GM23338 (cell line): ENCODE measurements at regions not wholly inside any gene's neighbourhood (a gene's known extent, or its start where the extent isn't known, plus 50 kb on each side); places are given as distances from the start of the nearest gene placed in this dataset.
"Not testable (repeated sequence)": the region's sequence is repeated elsewhere in the genome, so short reads cannot be mapped to it uniquely, and the experiment has no call there.

Experiments
- ATAC-seq: fragments of 200-7000 bp; cut with Tn5 transposase; 3 replicates; pipeline ENCODE4 v1.9.1; 2020
- DNase-seq: peaks from one replicate; pipeline ENCODE4 v3.0.0-alpha.2; 2015; ENCODE audit warnings: low spot score
- H2AFZ ChIP-seq: fragments of 200-600 bp; sonication (generic); 2 replicates; pipeline ENCODE4 v1.8.0; 2016; ENCODE audit warnings: antibody characterized with exemption, mild to moderate bottlenecking, moderate library complexity
- H3F3A ChIP-seq: fragments of 200-600 bp; sonication (generic); replicated peaks from 2 replicates; pipeline ENCODE4 v1.8.0; 2017; ENCODE audit warnings: antibody characterized with exemption, mixed run types, low read depth
- H3K27ac ChIP-seq: fragments of 200-600 bp; sonication (generic); 2 replicates; pipeline ENCODE4 v1.6.1; 2016; ENCODE audit warnings: low read depth
- H3K27me3 ChIP-seq: fragments of 200-600 bp; sonication (generic); 2 replicates; pipeline ENCODE4 v1.8.0; 2016; ENCODE audit warnings: mild to moderate bottlenecking, mixed run types, moderate library complexity; ENCODE audit not compliant: insufficient read depth
- H3K36me3 ChIP-seq: fragments of 200-600 bp; sonication (generic); 2 replicates; pipeline ENCODE4 v1.8.0; 2016; ENCODE audit warnings: mild to moderate bottlenecking; ENCODE audit not compliant: insufficient read depth
- H3K4me1 ChIP-seq: fragments of 200-600 bp; sonication (generic); 2 replicates; pipeline ENCODE4 v1.8.0; 2016; ENCODE audit warnings: mild to moderate bottlenecking, moderate library complexity; ENCODE audit not compliant: insufficient read depth
- H3K4me2 ChIP-seq: fragments of 200-600 bp; sonication (generic); 2 replicates; pipeline ENCODE4 v1.7.1; 2017; ENCODE audit warnings: mixed run types
- H3K4me3 ChIP-seq: fragments of 200-600 bp; sonication (generic); 2 replicates; pipeline ENCODE4 v1.6.1; 2016; ENCODE audit warnings: mixed run types
- H3K79me2 ChIP-seq: fragments of 200-600 bp; sonication (generic); replicated peaks from 2 replicates; pipeline ENCODE4 v1.8.0; 2017; ENCODE audit warnings: mild to moderate bottlenecking; ENCODE audit not compliant: insufficient read depth
- H3K9me2 ChIP-seq: fragments of 200-600 bp; sonication (generic); 2 replicates; pipeline ENCODE4 v1.8.0; 2017; ENCODE audit not compliant: insufficient read depth
- H4K20me1 ChIP-seq: fragments of 200-600 bp; sonication (generic); replicated peaks from 2 replicates; pipeline ENCODE4 v1.8.0; 2017; ENCODE audit warnings: mild to moderate bottlenecking; ENCODE audit not compliant: insufficient read depth
- H3K27ac Mint-ChIP-seq: 2 replicates; pipeline ENCODE4 v1.8.0; 2020; ENCODE audit warnings: inconsistent platforms, mild to moderate bottlenecking, moderate library complexity, mixed read lengths
- H3K27me3 Mint-ChIP-seq: 3 replicates; pipeline ENCODE4 v1.8.0; 2022; ENCODE audit warnings: low read depth, mild to moderate bottlenecking, moderate library complexity, mixed read lengths, inconsistent platforms; ENCODE audit not compliant: insufficient read depth, poor library complexity
- H3K36me3 Mint-ChIP-seq: 3 replicates; pipeline ENCODE4 v1.8.0; 2021; ENCODE audit warnings: low read depth, mild to moderate bottlenecking, inconsistent platforms, moderate library complexity, mixed read lengths
- H3K4me1 Mint-ChIP-seq: 3 replicates; pipeline ENCODE4 v1.8.0; 2020; ENCODE audit warnings: mild to moderate bottlenecking, inconsistent platforms, mixed read lengths
- H3K4me3 Mint-ChIP-seq: 3 replicates; pipeline ENCODE4 v1.8.0; 2021; ENCODE audit warnings: moderate library complexity, mild to moderate bottlenecking, inconsistent platforms, mixed read lengths
- H3K9me3 Mint-ChIP-seq: 3 replicates; pipeline ENCODE4 v1.8.0; 2020; ENCODE audit warnings: moderate library complexity, mild to moderate bottlenecking, inconsistent platforms, mixed read lengths
- EZH2 ChIP-seq: fragments of 200-600 bp; sonication (generic); IDR thresholded peaks from one replicate; pipeline ENCODE4 v1.8.0; 2017; ENCODE audit warnings: antibody characterized with exemption, mild to moderate bottlenecking, low read depth; ENCODE audit not compliant: unreplicated experiment
- EZH2phosphoT487 ChIP-seq: fragments of 200-600 bp; sonication (generic); IDR thresholded peaks from one replicate; pipeline ENCODE4 v1.8.1; 2018; ENCODE audit warnings: antibody characterized with exemption; ENCODE audit not compliant: unreplicated experiment
- NANOG ChIP-seq: IDR thresholded peaks from 2 replicates; pipeline ENCODE4 v1.6.1; 2016; ENCODE audit warnings: antibody characterized with exemption, borderline replicate concordance
- ZNF114 ChIP-seq: fragments of 250-450 bp; sonication (Bioruptor Pico); IDR thresholded peaks from 2 replicates; pipeline ENCODE4 v1.5.0; 2020; ENCODE audit warnings: mild to moderate bottlenecking, moderate library complexity
- TF ChIP-seq, protein P1 (sequence below): fragments of 250-450 bp; sonication (Bioruptor Pico); IDR thresholded peaks from 2 replicates; pipeline ENCODE4 v1.5.0; 2020; ENCODE audit warnings: mild to moderate bottlenecking, moderate library complexity
- TF ChIP-seq, protein P2 (sequence below): IDR thresholded peaks from 2 replicates; pipeline ENCODE4 v1.6.1; 2016; ENCODE audit warnings: antibody characterized with exemption

- Mint-ChIP-seq H3K36me3 (peaks cover 20% of the 10 kb centered on the region), H3K9me3 (peaks cover 20% of the 10 kb centered on the region)
- H3K4me3 ChIP-seq, H3K4me1 Mint-ChIP-seq, H3F3A ChIP-seq, H3K27me3 Mint-ChIP-seq, DNase-seq, H3K79me2 ChIP-seq, H4K20me1 ChIP-seq, H3K4me3 Mint-ChIP-seq, H3K27me3 ChIP-seq, H3K36me3 ChIP-seq, H3K27ac Mint-ChIP-seq, H3K4me2 ChIP-seq, H3K4me1 ChIP-seq, H3K27ac ChIP-seq, H2AFZ ChIP-seq, ATAC-seq: not testable (repeated sequence)
- H3K9me2 ChIP-seq = peaks cover 10% of the 10 kb centered on the region
These were observed 243.7 kb upstream of the FOXN3 start for GRCh38 chr14:89660625-89661233.

DNA sequence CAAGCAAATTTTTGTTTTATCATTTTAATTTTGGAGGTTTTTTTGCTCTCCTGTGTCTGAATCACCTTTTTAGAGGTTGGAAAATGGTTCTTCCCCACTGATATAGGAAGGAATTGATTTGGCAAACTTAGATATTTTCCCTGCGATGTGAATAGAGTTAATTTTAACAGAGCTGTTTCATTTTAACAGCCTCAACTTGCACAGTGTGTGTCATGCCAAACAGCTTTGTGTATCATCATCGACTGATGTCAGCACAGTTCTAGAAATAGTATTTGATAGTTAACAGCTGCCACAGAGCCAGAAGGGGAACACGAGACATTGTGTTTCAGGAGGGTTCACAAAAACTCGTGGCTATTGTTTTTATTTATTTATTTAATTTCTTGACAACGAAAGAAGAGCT lies 243.1 kb upstream of the FOXN3 start:
- H3K9me2 ChIP-seq = peaks cover 9% of the 10 kb centered on the region
- ATAC-seq = no peak
- H3K36me3 ChIP-seq = no peaks in the 10 kb centered on the region
- 0 out of 3 replicates have a peak, but pooled peaks cover 2% of the 10 kb centered on the region for H3K4me1 Mint-ChIP-seq
- DNase-seq = no peak
- peaks cover 4% of the 10 kb centered on the region for H3K27me3 Mint-ChIP-seq
- H3K79me2 ChIP-seq = no peaks in the 10 kb centered on the region
- no peak overlapping the region for H3K27ac ChIP-seq
- no peaks in the 10 kb centered on the region for H3K27me3 ChIP-seq
- H3K9me3 Mint-ChIP-seq = peaks cover 16% of the 10 kb centered on the region
- H3K4me2 ChIP-seq = no peak overlapping the region
- H4K20me1 ChIP-seq = no peaks in the 10 kb centered on the region
- no peak overlapping the region for H3K4me3 ChIP-seq
- H3K27ac Mint-ChIP-seq = no peak overlapping the region
- peaks cover 17% of the 10 kb centered on the region for H3K36me3 Mint-ChIP-seq
- peak overlapping the region; percentile 23; the same call in 1 of the 2 replicates for H2AFZ ChIP-seq
- no peaks in the 10 kb centered on the region for H3K4me1 ChIP-seq
- no peak for TF ChIP-seq NANOG
- TF ChIP-seq, protein P1, sequence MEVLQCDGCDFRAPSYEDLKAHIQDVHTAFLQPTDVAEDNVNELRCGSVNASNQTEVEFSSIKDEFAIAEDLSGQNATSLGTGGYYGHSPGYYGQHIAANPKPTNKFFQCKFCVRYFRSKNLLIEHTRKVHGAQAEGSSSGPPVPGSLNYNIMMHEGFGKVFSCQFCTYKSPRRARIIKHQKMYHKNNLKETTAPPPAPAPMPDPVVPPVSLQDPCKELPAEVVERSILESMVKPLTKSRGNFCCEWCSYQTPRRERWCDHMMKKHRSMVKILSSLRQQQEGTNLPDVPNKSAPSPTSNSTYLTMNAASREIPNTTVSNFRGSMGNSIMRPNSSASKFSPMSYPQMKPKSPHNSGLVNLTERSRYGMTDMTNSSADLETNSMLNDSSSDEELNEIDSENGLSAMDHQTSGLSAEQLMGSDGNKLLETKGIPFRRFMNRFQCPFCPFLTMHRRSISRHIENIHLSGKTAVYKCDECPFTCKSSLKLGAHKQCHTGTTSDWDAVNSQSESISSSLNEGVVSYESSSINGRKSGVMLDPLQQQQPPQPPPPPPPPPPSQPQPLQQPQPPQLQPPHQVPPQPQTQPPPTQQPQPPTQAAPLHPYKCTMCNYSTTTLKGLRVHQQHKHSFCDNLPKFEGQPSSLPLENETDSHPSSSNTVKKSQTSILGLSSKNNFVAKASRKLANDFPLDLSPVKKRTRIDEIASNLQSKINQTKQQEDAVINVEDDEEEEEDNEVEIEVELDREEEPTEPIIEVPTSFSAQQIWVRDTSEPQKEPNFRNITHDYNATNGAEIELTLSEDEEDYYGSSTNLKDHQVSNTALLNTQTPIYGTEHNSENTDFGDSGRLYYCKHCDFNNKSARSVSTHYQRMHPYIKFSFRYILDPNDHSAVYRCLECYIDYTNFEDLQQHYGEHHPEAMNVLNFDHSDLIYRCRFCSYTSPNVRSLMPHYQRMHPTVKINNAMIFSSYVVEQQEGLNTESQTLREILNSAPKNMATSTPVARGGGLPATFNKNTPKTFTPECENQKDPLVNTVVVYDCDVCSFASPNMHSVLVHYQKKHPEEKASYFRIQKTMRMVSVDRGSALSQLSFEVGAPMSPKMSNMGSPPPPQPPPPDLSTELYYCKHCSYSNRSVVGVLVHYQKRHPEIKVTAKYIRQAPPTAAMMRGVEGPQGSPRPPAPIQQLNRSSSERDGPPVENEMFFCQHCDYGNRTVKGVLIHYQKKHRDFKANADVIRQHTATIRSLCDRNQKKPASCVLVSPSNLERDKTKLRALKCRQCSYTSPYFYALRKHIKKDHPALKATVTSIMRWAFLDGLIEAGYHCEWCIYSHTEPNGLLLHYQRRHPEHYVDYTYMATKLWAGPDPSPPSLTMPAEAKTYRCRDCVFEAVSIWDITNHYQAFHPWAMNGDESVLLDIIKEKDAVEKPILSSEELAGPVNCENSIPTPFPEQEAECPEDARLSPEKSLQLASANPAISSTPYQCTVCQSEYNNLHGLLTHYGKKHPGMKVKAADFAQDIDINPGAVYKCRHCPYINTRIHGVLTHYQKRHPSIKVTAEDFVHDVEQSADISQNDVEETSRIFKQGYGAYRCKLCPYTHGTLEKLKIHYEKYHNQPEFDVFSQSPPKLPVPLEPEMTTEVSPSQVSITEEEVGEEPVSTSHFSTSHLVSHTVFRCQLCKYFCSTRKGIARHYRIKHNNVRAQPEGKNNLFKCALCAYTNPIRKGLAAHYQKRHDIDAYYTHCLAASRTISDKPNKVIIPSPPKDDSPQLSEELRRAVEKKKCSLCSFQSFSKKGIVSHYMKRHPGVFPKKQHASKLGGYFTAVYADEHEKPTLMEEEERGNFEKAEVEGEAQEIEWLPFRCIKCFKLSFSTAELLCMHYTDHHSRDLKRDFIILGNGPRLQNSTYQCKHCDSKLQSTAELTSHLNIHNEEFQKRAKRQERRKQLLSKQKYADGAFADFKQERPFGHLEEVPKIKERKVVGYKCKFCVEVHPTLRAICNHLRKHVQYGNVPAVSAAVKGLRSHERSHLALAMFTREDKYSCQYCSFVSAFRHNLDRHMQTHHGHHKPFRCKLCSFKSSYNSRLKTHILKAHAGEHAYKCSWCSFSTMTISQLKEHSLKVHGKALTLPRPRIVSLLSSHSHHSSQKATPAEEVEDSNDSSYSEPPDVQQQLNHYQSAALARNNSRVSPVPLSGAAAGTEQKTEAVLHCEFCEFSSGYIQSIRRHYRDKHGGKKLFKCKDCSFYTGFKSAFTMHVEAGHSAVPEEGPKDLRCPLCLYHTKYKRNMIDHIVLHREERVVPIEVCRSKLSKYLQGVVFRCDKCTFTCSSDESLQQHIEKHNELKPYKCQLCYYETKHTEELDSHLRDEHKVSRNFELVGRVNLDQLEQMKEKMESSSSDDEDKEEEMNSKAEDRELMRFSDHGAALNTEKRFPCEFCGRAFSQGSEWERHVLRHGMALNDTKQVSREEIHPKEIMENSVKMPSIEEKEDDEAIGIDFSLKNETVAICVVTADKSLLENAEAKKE (CRISPR knock-in tag) = no peak
- TF ChIP-seq EZH2phosphoT487 = no peak
- no peak for TF ChIP-seq EZH2
- no peak for TF ChIP-seq ZNF114 (CRISPR knock-in tag)
- TF ChIP-seq, protein P2, sequence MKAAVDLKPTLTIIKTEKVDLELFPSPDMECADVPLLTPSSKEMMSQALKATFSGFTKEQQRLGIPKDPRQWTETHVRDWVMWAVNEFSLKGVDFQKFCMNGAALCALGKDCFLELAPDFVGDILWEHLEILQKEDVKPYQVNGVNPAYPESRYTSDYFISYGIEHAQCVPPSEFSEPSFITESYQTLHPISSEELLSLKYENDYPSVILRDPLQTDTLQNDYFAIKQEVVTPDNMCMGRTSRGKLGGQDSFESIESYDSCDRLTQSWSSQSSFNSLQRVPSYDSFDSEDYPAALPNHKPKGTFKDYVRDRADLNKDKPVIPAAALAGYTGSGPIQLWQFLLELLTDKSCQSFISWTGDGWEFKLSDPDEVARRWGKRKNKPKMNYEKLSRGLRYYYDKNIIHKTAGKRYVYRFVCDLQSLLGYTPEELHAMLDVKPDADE = no peak
- no peaks in the 10 kb centered on the region for H3F3A ChIP-seq
- no peak overlapping the region for H3K4me3 Mint-ChIP-seq
